LHCN-M2 (cell line): ENCODE measurements at regions not wholly inside any gene's neighbourhood (a gene's known extent, or its start where the extent isn't known, plus 50 kb on each side); places are given as distances from the start of the nearest gene placed in this dataset.

Source experiments
- DNase-seq: peaks from one replicate; pipeline ENCODE4 v3.0.0-alpha.2; 2012; ENCODE audit warnings: low read depth

DNA sequence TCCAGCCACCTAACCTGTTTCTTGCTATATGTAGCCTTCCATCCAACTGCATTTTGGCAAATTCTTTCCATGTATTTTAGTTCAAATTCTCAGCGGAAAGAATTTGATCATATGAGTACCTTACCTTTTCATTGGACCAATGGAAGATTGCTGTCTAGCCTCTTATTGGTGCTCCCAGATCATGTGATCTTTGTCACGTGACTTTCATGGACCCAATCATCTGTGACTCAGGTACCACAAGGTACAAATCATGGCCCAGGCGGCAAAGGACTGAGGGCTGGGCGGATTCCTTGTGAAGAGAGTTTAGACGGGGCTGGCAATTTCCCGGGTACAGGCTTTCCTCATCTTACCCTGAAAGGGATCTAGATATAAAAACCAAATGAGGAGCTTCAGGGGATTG is 85.9 kb upstream of the TBX20 start:
- no peak for DNase-seq

DNA sequence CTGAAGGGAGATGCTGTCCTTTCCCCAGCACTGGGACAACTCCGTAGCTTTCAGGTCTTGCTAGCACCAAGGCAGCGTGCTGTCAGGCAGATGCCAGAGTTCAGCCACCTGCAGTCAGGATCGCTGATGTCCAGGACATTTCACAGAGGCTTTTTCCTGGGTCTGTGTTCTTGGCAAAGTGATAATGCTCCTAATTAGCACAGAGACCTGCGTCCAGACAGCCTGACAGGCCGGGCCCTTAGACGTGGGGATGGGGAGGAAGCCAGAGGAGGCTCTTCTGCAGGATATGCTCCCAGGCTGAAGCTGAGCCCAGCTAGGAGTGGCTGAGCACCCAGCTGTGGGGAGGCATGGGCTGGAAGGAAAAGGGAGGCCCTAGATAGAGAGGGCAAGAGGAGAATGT is 82.5 kb upstream of the TBX20 start:
- no peak for DNase-seq

DNA sequence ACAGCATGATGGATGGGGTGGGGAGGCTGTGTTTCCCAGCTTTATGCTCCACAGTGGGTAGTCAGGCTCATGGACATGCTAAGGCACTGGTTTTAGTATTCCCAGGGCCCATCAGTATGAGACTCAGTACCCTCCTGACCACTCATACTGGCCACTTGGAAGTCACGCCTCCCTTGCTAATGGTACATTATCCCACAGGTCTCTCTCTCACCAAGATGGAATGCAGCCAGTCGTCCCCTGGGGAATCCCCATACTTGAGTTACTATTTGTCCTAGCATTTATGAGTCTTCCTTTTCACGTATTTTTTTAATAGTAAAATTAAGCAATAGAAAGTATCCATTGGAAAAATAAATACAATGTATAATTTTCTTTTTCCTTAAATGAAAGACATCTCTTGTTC is 80.6 kb upstream of the TBX20 start:
- DNase-seq, result peak; percentile 36

DNA sequence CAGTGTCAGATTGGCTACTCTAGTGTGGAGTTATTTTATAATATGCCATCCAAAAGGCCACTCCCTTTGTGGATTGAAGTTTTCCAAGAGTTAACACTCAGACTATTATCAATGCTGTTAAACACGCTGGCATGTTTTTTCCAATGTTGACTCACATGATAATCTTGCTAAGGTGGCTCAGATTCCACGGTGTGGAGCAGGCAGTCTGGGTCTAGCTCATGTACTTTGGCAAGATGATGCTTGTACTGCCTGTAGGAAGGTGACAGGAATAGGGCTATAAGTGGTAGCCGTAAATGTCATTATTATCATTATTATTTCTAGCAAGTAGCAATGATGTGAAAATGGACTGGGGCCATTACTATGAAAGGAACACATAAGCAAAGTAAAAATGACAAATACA is 79.4 kb upstream of the TBX20 start:
- no peak for DNase-seq

DNA sequence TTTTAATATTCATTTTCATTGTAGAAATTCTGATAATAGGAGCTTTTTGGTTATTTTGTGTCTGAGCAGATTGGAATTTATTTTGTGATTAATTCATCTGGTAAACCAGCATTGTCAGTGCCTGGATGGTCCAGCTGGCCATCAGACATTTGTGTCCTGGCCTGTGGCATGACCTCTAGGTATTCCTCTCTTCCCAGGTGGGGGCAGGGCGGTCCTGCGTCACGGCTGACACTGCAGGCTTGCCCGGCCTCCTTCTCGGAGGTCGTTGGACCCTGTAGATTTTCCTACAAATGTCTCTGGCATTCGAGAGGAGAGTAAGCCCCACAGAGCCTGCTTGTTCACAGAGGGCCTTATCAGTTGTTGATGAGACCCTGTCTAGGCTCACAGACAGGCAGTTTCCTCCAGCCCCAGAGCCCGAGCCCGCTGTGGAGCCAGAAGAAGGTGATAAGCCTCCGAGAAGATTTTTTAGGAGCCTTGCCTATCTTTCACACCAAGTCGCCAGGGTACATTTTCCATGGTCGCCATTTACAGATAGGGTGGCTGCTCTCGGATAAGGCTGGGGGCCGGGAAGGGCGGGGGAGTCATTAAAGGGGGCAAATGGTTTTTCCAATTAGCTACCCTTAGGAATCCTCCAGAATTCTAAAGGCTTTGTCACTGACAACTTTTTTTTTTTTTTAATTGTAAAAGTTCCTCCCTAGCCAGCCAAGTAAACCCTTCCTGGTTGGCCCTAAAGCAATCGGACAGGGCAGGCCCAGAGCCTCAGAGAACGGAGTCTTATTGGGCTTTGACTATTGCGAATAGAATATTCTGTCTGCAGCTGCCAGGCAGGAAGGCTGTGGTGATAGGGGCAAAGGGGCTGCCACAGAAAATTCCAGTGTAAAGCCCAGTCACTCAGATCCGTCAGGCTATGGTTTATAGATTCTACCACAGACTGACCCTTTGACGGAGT is 78.1 kb upstream of the TBX20 start:
- DNase-seq, result no peak

DNA sequence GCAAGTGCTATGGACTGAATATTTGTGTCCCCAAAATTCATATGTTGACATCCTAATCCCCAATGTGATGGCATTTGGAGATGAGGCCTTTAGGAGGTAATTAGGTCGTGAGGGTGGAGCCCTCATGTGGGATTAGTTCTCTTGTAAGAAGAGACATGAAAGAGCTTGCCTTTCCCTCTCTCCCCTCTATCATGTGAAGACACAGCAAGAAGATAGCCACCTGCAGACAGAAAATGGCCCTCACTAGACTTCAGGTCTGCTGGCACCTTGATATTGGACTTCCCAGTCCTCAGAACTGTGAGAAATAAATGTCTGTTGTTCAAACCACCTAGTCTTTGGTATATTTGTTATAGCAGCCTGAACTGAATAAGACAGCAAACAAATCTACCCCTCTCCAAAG is 75.1 kb upstream of the TBX20 start:
- DNase-seq, result no peak

DNA sequence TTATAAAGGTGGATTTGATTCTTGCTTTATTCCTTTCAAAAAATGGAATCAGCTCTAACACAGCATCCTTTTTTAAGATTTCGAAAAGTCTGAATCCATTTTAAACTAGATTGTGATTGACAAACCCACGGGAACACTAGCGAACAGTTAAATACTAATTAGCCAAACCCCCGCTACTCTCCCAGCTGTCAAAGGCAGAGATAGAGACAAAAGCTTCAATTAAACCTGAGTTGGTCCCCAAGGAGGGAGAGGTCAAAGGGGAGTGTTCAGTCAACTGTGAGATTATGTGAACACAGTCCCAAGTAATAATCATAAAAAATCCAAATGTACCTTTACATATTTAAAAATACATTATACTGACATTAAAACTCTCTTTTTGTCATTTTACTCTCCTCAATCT is 65.7 kb upstream of the TBX20 start:
- no peak for DNase-seq

DNA sequence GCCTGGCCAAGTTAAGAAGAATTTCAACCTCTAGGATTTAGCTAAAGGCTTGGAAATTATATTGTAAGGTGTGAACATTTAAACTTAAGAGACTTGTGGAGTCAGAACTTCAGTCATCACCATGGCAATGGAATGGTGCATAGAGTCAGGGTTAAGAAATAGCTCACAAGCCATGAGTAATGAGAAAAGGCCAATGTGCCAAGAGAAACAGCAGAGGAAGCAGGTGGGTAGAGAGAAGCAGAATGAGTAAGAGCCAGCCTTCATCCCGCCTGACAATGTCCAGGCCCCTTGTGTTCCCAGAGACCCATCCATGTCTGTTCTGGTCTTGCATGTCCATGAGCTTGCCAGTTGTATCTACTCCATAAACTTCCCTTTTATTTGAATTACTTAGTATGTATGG is 62.6 kb upstream of the TBX20 start:
- DNase-seq, result peak; percentile 9

DNA sequence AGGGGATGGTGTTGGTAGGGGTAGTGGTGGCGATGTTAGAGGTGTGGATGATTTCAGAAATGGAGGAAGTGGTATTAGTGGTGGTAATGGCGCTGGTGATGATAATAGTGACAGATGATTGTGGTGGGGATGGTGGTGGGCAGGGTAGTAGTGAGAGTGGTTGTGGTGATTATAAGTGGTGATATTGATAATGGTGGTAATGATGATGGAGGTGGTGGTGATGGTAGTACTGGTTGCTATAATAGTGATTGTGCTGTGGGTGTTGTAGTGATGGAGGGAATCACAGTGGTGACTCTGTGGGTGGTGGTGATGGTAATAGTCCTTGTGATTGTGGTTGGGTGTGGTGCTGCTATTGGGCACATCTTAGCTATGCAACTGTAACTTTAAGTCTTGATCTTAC is 61.6 kb upstream of the TBX20 start:
- no peak for DNase-seq

DNA sequence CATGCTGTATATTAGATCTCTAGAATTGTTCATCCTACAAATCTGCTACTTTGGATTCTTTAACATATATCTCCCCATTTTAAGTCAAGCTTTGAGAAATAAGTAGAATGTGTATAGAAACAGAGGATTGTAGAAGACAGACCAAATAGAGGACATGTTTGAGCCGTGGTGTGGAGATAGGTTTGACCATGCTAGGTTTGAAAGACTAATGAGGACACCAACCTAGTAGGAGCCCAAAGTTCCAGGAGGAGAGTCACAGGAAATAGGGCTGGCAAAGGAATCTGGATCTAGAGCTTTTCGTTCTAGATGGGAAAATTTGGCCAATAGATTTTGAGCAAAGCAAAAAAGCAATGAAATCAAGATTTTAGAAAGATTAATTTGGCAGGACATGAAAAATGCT is 60.5 kb upstream of the TBX20 start:
- no peak for DNase-seq

DNA sequence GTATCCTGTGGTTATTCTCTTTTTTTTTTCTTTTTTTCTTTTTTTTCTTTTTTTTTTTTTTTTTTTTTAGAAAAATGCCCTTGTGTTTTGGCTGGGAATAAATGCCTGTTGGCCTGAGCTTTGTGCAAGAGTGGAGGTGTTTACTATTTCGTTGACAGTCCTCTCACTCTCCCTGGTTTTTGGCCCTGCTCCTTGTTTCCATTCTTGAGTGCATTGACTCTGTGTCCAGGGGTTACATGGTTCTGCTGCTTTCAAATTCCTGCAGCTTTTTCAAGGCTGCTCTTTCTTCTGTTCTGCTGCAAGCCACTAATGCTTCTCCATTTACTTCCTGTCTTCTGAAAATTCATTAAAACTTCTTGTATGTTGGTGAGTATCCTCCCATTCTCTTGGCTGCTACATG is 59.7 kb upstream of the TBX20 start:
- DNase-seq, result no peak
